SK-N-MC (cell line): ENCODE measurements at regions not wholly inside any gene's neighbourhood (a gene's known extent, or its start where the extent isn't known, plus 50 kb on each side); places are given as distances from the start of the nearest gene placed in this dataset.

ENCODE experiments used
- DNase-seq: peaks from one replicate; pipeline ENCODE4 v3.0.0-alpha.2; 2011; ENCODE audit warnings: low read depth, low spot score
- H3K27ac ChIP-seq: fragments of 200-600 bp; sonication (generic); 2 replicates; pipeline ENCODE4 v1.5.1; 2016; ENCODE audit warnings: mixed run types
- H3K36me3 ChIP-seq: fragments of 200-600 bp; sonication (generic); 2 replicates; pipeline ENCODE4 v1.6.1; 2017; ENCODE audit warnings: antibody characterized with exemption, low read length, mixed read lengths; ENCODE audit not compliant: insufficient read depth
- H3K4me3 ChIP-seq: fragments of 200-600 bp; sonication (generic); 2 replicates; pipeline ENCODE4 v1.5.1; 2016
- H3K9ac ChIP-seq: fragments of 200-600 bp; sonication (generic); 2 replicates; pipeline ENCODE4 v1.8.0; 2017; ENCODE audit warnings: mixed run types, mixed read lengths; ENCODE audit not compliant: insufficient read length
- H3K9me3 ChIP-seq: fragments of 200-600 bp; sonication (generic); 2 replicates; pipeline ENCODE4 v1.6.1; 2017; ENCODE audit warnings: low read depth, mild to moderate bottlenecking, antibody characterized with exemption, low read length, moderate library complexity, mixed read lengths
- EZH2 ChIP-seq: fragments of 200-600 bp; sonication (generic); IDR thresholded peaks from one replicate; pipeline ENCODE4 v1.6.1; 2017; ENCODE audit warnings: antibody characterized with exemption
- FOXP2 ChIP-seq: optimal IDR thresholded peaks from 2 replicates; pipeline ENCODE3; 2011; ENCODE audit warnings: mild to moderate bottlenecking, moderate library complexity; ENCODE audit not compliant: insufficient read depth; ENCODE audit errors: extremely low read length, control extremely low read depth
- POLR2AphosphoS5 ChIP-seq: IDR thresholded peaks from 2 replicates; pipeline ENCODE4 v1.6.1; 2012; ENCODE audit warnings: mild to moderate bottlenecking, low read depth, low read length, borderline replicate concordance

GRCh38 chr17:79159471-79159870 is 84.8 kb downstream of the ENGASE start:
- TF ChIP-seq EZH2 (no peak), FOXP2 (no peak), POLR2AphosphoS5 (no peak)
- no peaks in the 10 kb centered on the region for H3K36me3 ChIP-seq
- no peak for DNase-seq
- no peak overlapping the region for H3K4me3 ChIP-seq
- no peak overlapping the region for H3K9ac ChIP-seq
- H3K27ac ChIP-seq = no peak overlapping the region
- H3K9me3 ChIP-seq = no peaks in the 10 kb centered on the region

- no peak for DNase-seq
- no peaks in the 10 kb centered on the region for H3K9me3 ChIP-seq
Measured at GRCh38 chr17:79156463-79157095, 82.0 kb downstream of the ENGASE start.

GRCh38 chr17:79155701-79156100 is 81.1 kb downstream of the ENGASE start:
- H3K36me3 ChIP-seq = no peaks in the 10 kb centered on the region
- no peak overlapping the region for H3K4me3 ChIP-seq
- TF ChIP-seq FOXP2 (no peak), EZH2 (no peak), POLR2AphosphoS5 (no peak)
- no peak overlapping the region for H3K9ac ChIP-seq
- H3K9me3 ChIP-seq = no peaks in the 10 kb centered on the region
- H3K27ac ChIP-seq = no peak overlapping the region
- no peak for DNase-seq

More at GRCh38 chr17:79156463-79157095, 82.0 kb downstream of the ENGASE start:
- Histone ChIP-seq H3K4me3 (no peak overlapping the region), H3K27ac (no peak overlapping the region), H3K9ac (no peak overlapping the region), H3K36me3 (no peaks in the 10 kb centered on the region)
- TF ChIP-seq POLR2AphosphoS5 = no peak
- TF ChIP-seq FOXP2 = no peak
- TF ChIP-seq EZH2 = no peak

GRCh38 chr17:79154951-79155585 is 80.4 kb downstream of the ENGASE start:
- no peak overlapping the region for H3K27ac ChIP-seq
- no peak overlapping the region for H3K4me3 ChIP-seq
- H3K9ac ChIP-seq = no peak overlapping the region
- H3K9me3 ChIP-seq = no peaks in the 10 kb centered on the region
- H3K36me3 ChIP-seq = no peaks in the 10 kb centered on the region
- no peak for TF ChIP-seq POLR2AphosphoS5
- TF ChIP-seq FOXP2 = no peak
- peak; percentile 48 for TF ChIP-seq EZH2
- no peak for DNase-seq

- no peaks in the 10 kb centered on the region for H3K9me3 ChIP-seq
- no peaks in the 10 kb centered on the region for H3K36me3 ChIP-seq
- H3K9ac ChIP-seq = no peak overlapping the region
- DNase-seq = no peak
- TF ChIP-seq POLR2AphosphoS5 (no peak), EZH2 (no peak), FOXP2 (no peak)
- H3K4me3 ChIP-seq = no peak overlapping the region
- H3K27ac ChIP-seq = no peak overlapping the region
Measured at GRCh38 chr17:79154446-79154845, 79.8 kb downstream of the ENGASE start.

GRCh38 chr17:79153367-79154130 is 78.9 kb downstream of the ENGASE start:
- DNase-seq = no peak
- no peak for TF ChIP-seq FOXP2
- no peak for TF ChIP-seq POLR2AphosphoS5
- no peak for TF ChIP-seq EZH2
- no peaks in the 10 kb centered on the region for H3K9me3 ChIP-seq
- no peak overlapping the region for H3K4me3 ChIP-seq
- H3K36me3 ChIP-seq = no peaks in the 10 kb centered on the region
- no peak overlapping the region for H3K27ac ChIP-seq
- no peak overlapping the region for H3K9ac ChIP-seq

- no peak overlapping the region for H3K27ac ChIP-seq
- H3K9ac ChIP-seq = no peak overlapping the region
- H3K36me3 ChIP-seq = no peaks in the 10 kb centered on the region
- TF ChIP-seq FOXP2 (no peak), POLR2AphosphoS5 (no peak), EZH2 (no peak)
- H3K4me3 ChIP-seq = no peak overlapping the region
- H3K9me3 ChIP-seq = no peaks in the 10 kb centered on the region
- DNase-seq = no peak
Measured at GRCh38 chr17:79152636-79153035, 78.0 kb downstream of the ENGASE start.

GRCh38 chr17:79152110-79152509 is 77.5 kb downstream of the ENGASE start:
- no peak overlapping the region for H3K4me3 ChIP-seq
- H3K9me3 ChIP-seq = no peaks in the 10 kb centered on the region
- TF ChIP-seq EZH2 = no peak
- no peaks in the 10 kb centered on the region for H3K36me3 ChIP-seq
- H3K27ac ChIP-seq = no peak overlapping the region
- H3K9ac ChIP-seq = no peak overlapping the region
- DNase-seq = no peak
